ENCODE measurements at regions not wholly inside any gene's neighbourhood (a gene's known extent, or its start where the extent isn't known, plus 50 kb on each side); places are given as distances from the start of the nearest gene placed in this dataset.
"Not testable (repeated sequence)": the region's sequence is repeated elsewhere in the genome, so short reads cannot be mapped to it uniquely, and the experiment has no call there.

DNA sequence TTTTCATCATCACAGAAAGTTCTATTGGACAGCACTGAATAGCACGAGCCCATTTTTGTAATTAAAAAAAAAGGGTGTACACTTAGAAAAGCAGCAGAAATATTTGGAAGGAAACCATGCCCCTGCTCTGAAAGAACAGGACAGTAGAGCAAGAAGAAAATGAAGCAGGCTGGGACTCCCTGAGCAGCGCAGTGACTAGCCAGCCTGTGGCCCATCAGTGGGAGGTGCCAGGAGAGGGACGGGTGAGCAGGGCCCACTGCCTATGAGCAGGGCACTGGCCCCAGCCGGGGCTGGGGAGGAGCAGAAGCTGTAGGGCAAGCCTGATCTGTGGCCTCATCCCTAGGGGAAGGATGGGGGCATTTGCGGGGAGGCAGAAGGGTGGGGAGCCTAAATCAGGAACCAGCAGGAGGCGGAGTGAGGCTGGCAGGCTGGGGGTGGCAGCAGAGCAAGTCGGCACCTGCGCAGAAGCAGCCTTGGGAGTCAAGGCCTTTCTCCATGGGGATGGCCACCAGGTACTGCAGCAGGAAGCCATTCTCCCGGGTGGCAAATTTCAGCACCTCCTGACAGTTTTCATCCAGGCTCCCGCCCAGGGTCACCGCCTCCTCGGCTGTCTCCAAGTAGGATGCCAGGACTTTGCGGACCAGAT lies 119.6 kb downstream of the LRRC37A3 start:
- TF ChIP-seq CTCF, POLR2A (IDR thresholded peaks at IDR 0.05): not testable (repeated sequence)
